ENCODE measurements at regions not wholly inside any gene's neighbourhood (a gene's known extent, or its start where the extent isn't known, plus 50 kb on each side); places are given as distances from the start of the nearest gene placed in this dataset.

GRCh38 chr22:26996154-26996553 is 338.8 kb downstream of the MIAT start:
- TF ChIP-seq ZNF8 (CRISPR knock-in tag; IDR thresholded peaks at IDR 0.05) (no peak), ARNTL (CRISPR knock-in tag; IDR thresholded peaks at IDR 0.05; ENCODE audit: borderline replicate concordance, low read depth) (no peak), ZFP30 (CRISPR knock-in tag; IDR thresholded peaks at IDR 0.05) (no peak), PATZ1 (CRISPR knock-in tag; IDR thresholded peaks at IDR 0.05; ENCODE audit: borderline replicate concordance) (no peak), TOX (CRISPR knock-in tag; IDR thresholded peaks at IDR 0.05; ENCODE audit: borderline replicate concordance) (no peak), SNAI2 (CRISPR knock-in tag; IDR thresholded peaks at IDR 0.05) (no peak), ZNF565 (CRISPR knock-in tag; conservative IDR thresholded peaks at IDR 0.05; ENCODE audit: low read depth) (no peak), POU6F1 (CRISPR knock-in tag; IDR thresholded peaks at IDR 0.05; ENCODE audit: borderline replicate concordance, low read depth) (no peak), ISL1 (CRISPR knock-in tag; IDR thresholded peaks at IDR 0.05) (no peak), ZFP3 (CRISPR knock-in tag; IDR thresholded peaks at IDR 0.05) (no peak), ESRRG (CRISPR knock-in tag; IDR thresholded peaks at IDR 0.05) (no peak), GLIS3 (CRISPR knock-in tag; IDR thresholded peaks at IDR 0.05) (no peak), RARB (CRISPR knock-in tag; IDR thresholded peaks at IDR 0.05) (no peak)
